ENCODE measurements at regions not wholly inside any gene's neighbourhood (a gene's known extent, or its start where the extent isn't known, plus 50 kb on each side); places are given as distances from the start of the nearest gene placed in this dataset.

GRCh38 chr7:53413021-53413420 is 377.6 kb downstream of the POM121L12 start (continued):
- TF ChIP-seq KDM4A (IDR thresholded peaks at IDR 0.05; ENCODE audit: low read depth, low read length, severe bottlenecking) (no peak), SUZ12 (IDR thresholded peaks at IDR 0.05; ENCODE audit: low read length) (no peak), ZNF274 (IDR thresholded peaks at IDR 0.05; ENCODE audit: borderline replicate concordance, extremely low read depth, low read length) (no peak), POLR2AphosphoS5 (IDR thresholded peaks at IDR 0.05; ENCODE audit: low read depth, low read length) (no peak)

Data from H1 (cell line).